ENCODE measurements at regions not wholly inside any gene's neighbourhood (a gene's known extent, or its start where the extent isn't known, plus 50 kb on each side); places are given as distances from the start of the nearest gene placed in this dataset.

- no peaks in the 10 kb centered on the region for H3K4me1 ChIP-seq (ENCODE audit: control insufficient read depth, insufficient read depth, low read length)
- H3K4me3 ChIP-seq (ENCODE audit: low read depth, low read length), result no peak overlapping the region
- TF ChIP-seq ZSCAN30 (tag by site-specific recombination; IDR thresholded peaks at IDR 0.05), result no peak
- TF ChIP-seq ZBTB8A (tag by site-specific recombination; IDR thresholded peaks at IDR 0.05), result no peak
- TF ChIP-seq ZNF169 (tag by site-specific recombination; IDR thresholded peaks at IDR 0.05), result no peak
- no peak for TF ChIP-seq ZNF155 (tag by site-specific recombination; IDR thresholded peaks at IDR 0.05)
- no peak for TF ChIP-seq PRDM1 (tag by site-specific recombination; IDR thresholded peaks at IDR 0.05)
- TF ChIP-seq ZNF248 (tag by site-specific recombination; IDR thresholded peaks at IDR 0.05), result no peak
- TF ChIP-seq ZBTB10 (tag by site-specific recombination; IDR thresholded peaks at IDR 0.05), result no peak
- TF ChIP-seq ZNF121 (tag by site-specific recombination; IDR thresholded peaks at IDR 0.05), result no peak
- ChIA-PET POLR2A (no interaction called here), CTCF (no interaction called here)
- H3K36me3 ChIP-seq (ENCODE audit: control insufficient read depth in 2 of 2, insufficient read depth in 1 of 2, low read length in 2 of 2), result no peaks in the 10 kb centered on the region
- no peak overlapping the region for H3K27ac ChIP-seq (ENCODE audit: extremely low read depth, low read depth, low read length)
- no peaks in the 10 kb centered on the region for H3K9me3 ChIP-seq (ENCODE audit: control insufficient read depth, insufficient read depth, low read depth, low read length)
These were observed 81.4 kb upstream of the MYLIP start for GRCh38 chr6:16047435-16047990.

GRCh38 chr6:16045238-16045637, 83.6 kb upstream of the MYLIP start:
- ChIA-PET POLR2A (no interaction called here), CTCF (interaction anchor here (0.7 kb wide), 1 partner anchor 870 kb away, joined by 4 read pairs; no protein-coding TSS in a partner anchor)
- Histone ChIP-seq H3K9me3 (ENCODE audit: control insufficient read depth, insufficient read depth, low read depth, low read length) (no peaks in the 10 kb centered on the region), H3K4me1 (ENCODE audit: control insufficient read depth, insufficient read depth, low read length) (no peaks in the 10 kb centered on the region), H3K27ac (ENCODE audit: extremely low read depth, low read depth, low read length) (no peak overlapping the region), H3K4me3 (ENCODE audit: low read depth, low read length) (no peak overlapping the region), H3K36me3 (ENCODE audit: control insufficient read depth in 2 of 2, insufficient read depth in 1 of 2, low read length in 2 of 2) (no peaks in the 10 kb centered on the region)
- no peak for TF ChIP-seq ZNF513 (tag by site-specific recombination; IDR thresholded peaks at IDR 0.05)
- no peak for TF ChIP-seq HIC1 (tag by site-specific recombination; IDR thresholded peaks at IDR 0.05)
- no peak for TF ChIP-seq SETDB1 (IDR thresholded peaks at IDR 0.05; ENCODE audit: insufficient read length, low read length)
- TF ChIP-seq ZNF645 (tag by site-specific recombination; IDR thresholded peaks at IDR 0.05), result no peak
- no peak for TF ChIP-seq ZNF658 (tag by site-specific recombination; IDR thresholded peaks at IDR 0.05)
- no peak for TF ChIP-seq ZNF26 (tag by site-specific recombination; IDR thresholded peaks at IDR 0.05)
- no peak for TF ChIP-seq ZNF19 (tag by site-specific recombination; IDR thresholded peaks at IDR 0.05; ENCODE audit: low read depth)
- no peak for TF ChIP-seq ZNF16 (tag by site-specific recombination; IDR thresholded peaks at IDR 0.05; ENCODE audit: low read depth)
- no peak for TF ChIP-seq ZNF394 (tag by site-specific recombination; IDR thresholded peaks at IDR 0.05; ENCODE audit: borderline replicate concordance)
- TF ChIP-seq ZNF350 (tag by site-specific recombination; IDR thresholded peaks at IDR 0.05), result no peak
- TF ChIP-seq ZNF404 (tag by site-specific recombination; IDR thresholded peaks at IDR 0.05), result no peak
- no peak for TF ChIP-seq ZNF837 (tag by site-specific recombination; IDR thresholded peaks at IDR 0.05)
- no peak for TF ChIP-seq PRDM1 (tag by site-specific recombination; IDR thresholded peaks at IDR 0.05)
- no peak for TF ChIP-seq ZNF112 (tag by site-specific recombination; IDR thresholded peaks at IDR 0.05)
- no peak for TF ChIP-seq PBX3 (CRISPR knock-in tag; IDR thresholded peaks at IDR 0.05)
- no peak for TF ChIP-seq ZNF274 (IDR thresholded peaks at IDR 0.05; ENCODE audit: low read length)
- TF ChIP-seq ZNF274 (tag by site-specific recombination; IDR thresholded peaks at IDR 0.05; ENCODE audit: borderline replicate concordance), result no peak
